ENCODE measurements at regions not wholly inside any gene's neighbourhood (a gene's known extent, or its start where the extent isn't known, plus 50 kb on each side); places are given as distances from the start of the nearest gene placed in this dataset.

DNA sequence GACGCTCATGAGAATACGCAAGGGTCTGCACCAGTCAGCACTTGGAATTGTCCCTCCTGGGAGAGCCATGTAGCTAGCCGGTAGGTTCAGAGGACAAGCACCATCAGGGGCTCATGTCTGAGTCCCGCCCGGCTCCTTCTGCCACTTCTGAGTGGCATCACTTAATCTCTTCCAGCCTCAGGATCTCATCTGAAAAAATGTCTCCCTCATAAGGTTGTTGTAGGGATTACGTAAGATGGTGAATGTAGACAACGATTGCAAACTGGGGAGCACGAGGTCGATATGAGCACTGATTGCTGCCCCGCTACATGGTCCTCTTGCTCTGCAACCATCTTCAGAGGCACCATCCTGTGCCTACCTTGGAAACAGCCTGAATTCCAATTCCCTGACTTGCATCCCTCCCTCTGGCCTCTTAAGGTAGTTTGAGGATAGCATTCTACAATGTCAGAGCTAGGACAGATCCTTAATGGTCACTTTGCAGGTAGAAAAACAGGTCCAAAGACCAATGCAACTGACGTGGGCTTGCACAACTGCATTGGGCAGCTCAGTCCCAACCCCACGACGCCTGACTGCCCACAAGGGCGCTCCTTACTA, 115.8 kb upstream of the TMEM45B start:
- Histone ChIP-seq H3K27ac (ENCODE audit: insufficient read depth, low read depth, low read length) (no peak overlapping the region), H3K27me3 (ENCODE audit: control insufficient read depth in 2 of 2, insufficient read depth in 2 of 2, low read length in 2 of 2) (no peaks in the 10 kb centered on the region), H3K9ac (replicated peaks; ENCODE audit: extremely low read depth, insufficient read depth, low read length) (no peak overlapping the region), H2AFZ (ENCODE audit: low read depth, low read length) (no peak overlapping the region), H3K4me1 (ENCODE audit: control insufficient read depth, extremely low read depth, insufficient read depth, low read length) (peaks cover 5% of the 10 kb centered on the region), H3K4me2 (ENCODE audit: insufficient read depth, low read length) (no peak overlapping the region), H3K36me3 (ENCODE audit: control insufficient read depth in 2 of 2, extremely low read depth in 1 of 2, insufficient read depth in 2 of 2, low read length in 2 of 2) (no peaks in the 10 kb centered on the region), H3K9me3 (replicated peaks; ENCODE audit: control insufficient read depth, insufficient read depth, low read length) (no peaks in the 10 kb centered on the region), H3K79me2 (ENCODE audit: control insufficient read depth, insufficient read depth, low read length) (no peaks in the 10 kb centered on the region), H4K20me1 (replicated peaks; ENCODE audit: control insufficient read depth, extremely low read depth, insufficient read depth, low read length) (no peaks in the 10 kb centered on the region), H3K9me1 (replicated peaks; ENCODE audit: control insufficient read depth, extremely low read depth, insufficient read depth, low read length) (no peaks in the 10 kb centered on the region), H3K4me3 (replicated peaks in 1 of 3; ENCODE audit: insufficient read depth in 1 of 3, low read depth in 1 of 3, low read length in 3 of 3) (no peak overlapping the region)
- no peak for FAIRE-seq
- ChIA-PET POLR2A (no interaction called here), CTCF (interaction anchor here (1.0 to 2.6 kb wide), 2 partner anchors 9 to 324 kb away, joined by 3 to 9 read pairs; partner anchors contain the start of gene BARX2)
- dilution Hi-C loops (cut with MboI; ENCODE audit: extremely low pct_ligation_motif_present, low sequenced_read_pairs) (no loop called here), intact Hi-C loops (cut with micrococcal nuclease) (no loop called here)
- BruUV-seq (replicated peaks) = no TSS peak
- DNase-seq (ENCODE audit: low read depth, low spot score) = no peak
- TF ChIP-seq CTCF (IDR thresholded peaks at IDR 0.05; ENCODE audit: extremely low read depth in 1 of 2, insufficient read depth in 1 of 2, low read depth in 1 of 2, low read length in 2 of 2) = no peak
- no peak for TF ChIP-seq POLR2A (IDR thresholded peaks at IDR 0.05; ENCODE audit: low read depth, low read length)
- TF ChIP-seq EZH2 (IDR thresholded peaks at IDR 0.05; ENCODE audit: borderline replicate concordance, low read depth, low read length, severe bottlenecking) = no peak
- no peak for TF ChIP-seq JUN (IDR thresholded peaks at IDR 0.05; ENCODE audit: borderline replicate concordance, insufficient read depth, insufficient read length, low read depth)
- TF ChIP-seq FOS (IDR thresholded peaks at IDR 0.05; ENCODE audit: borderline replicate concordance, insufficient read depth, low read length) = no peak
- no peak for TF ChIP-seq POLR2AphosphoS5 (IDR thresholded peaks at IDR 0.05; ENCODE audit: insufficient read depth, low read depth, low read length)
- TF ChIP-seq MYC (IDR thresholded peaks at IDR 0.05; ENCODE audit: low read depth, low read length) = no peak
- TF ChIP-seq, protein P1, sequence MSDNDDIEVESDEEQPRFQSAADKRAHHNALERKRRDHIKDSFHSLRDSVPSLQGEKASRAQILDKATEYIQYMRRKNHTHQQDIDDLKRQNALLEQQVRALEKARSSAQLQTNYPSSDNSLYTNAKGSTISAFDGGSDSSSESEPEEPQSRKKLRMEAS (IDR thresholded peaks at IDR 0.05; ENCODE audit: insufficient read depth, insufficient read length) = no peak
- TF ChIP-seq GATA2 (IDR thresholded peaks at IDR 0.05; ENCODE audit: insufficient read depth, insufficient read length, low read depth, low read length) = no peak

All from endothelial cell of umbilical vein (primary cell).